GM12891 (cell line): ENCODE measurements at regions not wholly inside any gene's neighbourhood (a gene's known extent, or its start where the extent isn't known, plus 50 kb on each side); places are given as distances from the start of the nearest gene placed in this dataset.

Experiments
- DNase-seq: peaks from one replicate; pipeline ENCODE4 v3.0.0; 2011; ENCODE audit warnings: low spot score; ENCODE audit not compliant: insufficient read length
- FAIRE-seq: peaks from 2 replicates; lab custom pipeline; 2011; peaks lifted over from hg19 to GRCh38; lab: Jason Lieb, UNC
- PAX5 ChIP-seq: IDR thresholded peaks from 2 replicates; pipeline ENCODE4 v1.6.1; 2011; ENCODE audit warnings: low read length, moderate library complexity, mild to moderate bottlenecking; ENCODE audit not compliant: insufficient read depth, severe bottlenecking
- POLR2A ChIP-seq: IDR thresholded peaks from 2 replicates; pipeline ENCODE4 v1.6.1; 2011; ENCODE audit warnings: low read depth, low read length, control low read depth
- POLR2AphosphoS5 ChIP-seq: IDR thresholded peaks from 2 replicates; pipeline ENCODE4 v1.6.1; 2011; ENCODE audit warnings: low read depth, low read length, control low read depth
- POU2F2 ChIP-seq: IDR thresholded peaks from 2 replicates; pipeline ENCODE4 v1.6.1; 2011; ENCODE audit warnings: low read depth, mild to moderate bottlenecking, control low read depth, low read length, moderate library complexity
- SPI1 ChIP-seq: IDR thresholded peaks from 2 replicates; pipeline ENCODE4 v1.6.1; 2011; ENCODE audit warnings: low read depth, low read length, control low read depth
- TAF1 ChIP-seq: IDR thresholded peaks from 2 replicates; pipeline ENCODE4 v1.6.1; 2011; ENCODE audit warnings: low read depth, low read length, control low read depth

DNA sequence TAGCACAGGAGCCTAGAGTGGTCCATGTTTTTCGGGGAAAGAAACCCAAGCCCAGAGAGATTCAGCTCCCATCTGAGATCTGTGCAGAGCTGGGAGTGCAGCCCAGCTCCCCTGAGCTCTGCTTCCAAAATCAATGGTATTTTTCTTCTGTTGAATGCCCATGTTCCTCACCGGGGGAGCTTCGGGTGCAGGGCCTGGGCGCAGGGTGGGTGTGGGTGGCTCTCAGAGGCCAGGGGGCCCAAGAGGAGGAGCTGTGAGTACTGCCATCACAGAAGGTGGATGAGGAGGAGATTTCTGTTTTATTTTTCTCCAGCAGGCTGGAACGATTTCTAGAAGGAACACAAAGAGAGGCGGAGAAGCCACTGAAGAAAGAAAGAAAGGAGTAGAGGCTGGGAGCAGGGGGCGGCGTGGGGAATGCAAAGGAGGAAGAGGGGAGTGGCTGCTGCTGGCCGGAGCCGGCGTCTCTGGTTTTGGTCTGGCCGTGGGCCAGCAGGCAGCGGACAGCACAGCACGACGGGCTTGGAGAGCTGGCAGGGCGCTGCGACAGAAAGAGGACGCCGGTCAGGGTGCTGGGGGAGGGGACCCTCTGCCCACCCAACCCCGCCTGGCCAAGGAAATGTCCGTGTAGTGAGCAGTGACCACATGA is 76.2 kb upstream of the KSR1 start:
- no peak for FAIRE-seq
- TF ChIP-seq POLR2AphosphoS5 = no peak
- TF ChIP-seq POU2F2 = no peak
- TF ChIP-seq PAX5 = no peak
- TF ChIP-seq TAF1 = no peak
- TF ChIP-seq POLR2A = no peak
- TF ChIP-seq SPI1 = no peak
- no peak for DNase-seq

- FAIRE-seq (no peak), DNase-seq (no peak)
- no peak for TF ChIP-seq POLR2AphosphoS5
- no peak for TF ChIP-seq SPI1
- TF ChIP-seq POU2F2 = no peak
- no peak for TF ChIP-seq TAF1
- no peak for TF ChIP-seq PAX5
- TF ChIP-seq POLR2A = no peak
These were observed 75.7 kb upstream of the KSR1 start for GRCh38 chr17:27380551-27380950.

GRCh38 chr17:27381007-27381501 is 75.2 kb upstream of the KSR1 start:
- TF ChIP-seq PAX5 (peak; percentile 35), POLR2A (no peak), POU2F2 (peak; percentile 55)
- DNase-seq (peak; percentile 84), FAIRE-seq (peak; percentile 77)

DNA sequence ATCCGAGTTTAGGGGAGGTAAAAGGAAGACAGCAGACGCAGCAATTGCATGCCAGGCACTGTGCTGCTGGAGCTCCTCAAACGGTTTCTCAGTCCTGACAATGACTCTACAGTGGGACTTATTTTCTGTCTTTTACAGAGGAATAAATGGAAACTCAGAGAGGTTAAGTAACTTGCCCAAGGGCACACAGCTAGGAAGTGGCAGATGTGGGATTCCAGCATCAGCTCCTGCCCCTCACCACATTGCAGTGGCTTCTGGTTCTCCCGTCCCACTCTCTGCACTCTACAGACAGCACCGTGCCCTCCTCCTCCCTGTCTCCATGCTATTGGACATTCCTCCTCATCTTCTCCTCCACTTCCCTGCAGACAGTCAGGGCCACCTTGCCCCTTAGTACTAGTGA is 74.2 kb upstream of the KSR1 start:
- TF ChIP-seq PAX5 (no peak), POLR2A (no peak), TAF1 (no peak), POU2F2 (no peak), POLR2AphosphoS5 (no peak), SPI1 (no peak)
- DNase-seq = no peak
- no peak for FAIRE-seq

DNA sequence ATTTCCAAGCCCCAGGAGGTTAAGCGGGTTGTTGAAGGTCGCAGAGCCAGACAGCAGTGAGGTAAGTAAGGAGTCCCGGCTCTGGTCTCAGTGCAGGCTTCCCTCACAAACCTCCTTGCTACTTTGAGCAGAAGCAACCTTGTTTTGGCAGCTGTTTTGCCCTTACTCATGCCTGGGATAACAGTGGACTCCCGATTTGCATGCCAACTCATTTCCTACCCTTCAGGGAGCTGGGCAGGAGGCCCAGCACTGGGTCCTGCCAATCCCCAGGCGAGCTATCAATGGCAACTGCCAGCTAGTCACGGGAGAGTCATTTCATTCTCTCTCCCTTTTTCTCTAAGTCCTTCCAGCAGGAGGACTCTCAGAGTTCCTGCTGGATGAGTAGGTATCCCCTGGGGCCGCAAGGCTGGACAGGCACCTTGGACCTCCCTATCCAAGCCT is 72.0 kb upstream of the KSR1 start:
- no peak for FAIRE-seq
- no peak for DNase-seq
- TF ChIP-seq SPI1 (no peak), POLR2AphosphoS5 (no peak), PAX5 (no peak), POLR2A (no peak), POU2F2 (no peak), TAF1 (no peak)

GRCh38 chr17:27384726-27385125 is 71.5 kb upstream of the KSR1 start:
- TF ChIP-seq POU2F2 (no peak), POLR2A (no peak), TAF1 (no peak), SPI1 (no peak), POLR2AphosphoS5 (no peak), PAX5 (no peak)
- DNase-seq (no peak), FAIRE-seq (no peak)

DNA sequence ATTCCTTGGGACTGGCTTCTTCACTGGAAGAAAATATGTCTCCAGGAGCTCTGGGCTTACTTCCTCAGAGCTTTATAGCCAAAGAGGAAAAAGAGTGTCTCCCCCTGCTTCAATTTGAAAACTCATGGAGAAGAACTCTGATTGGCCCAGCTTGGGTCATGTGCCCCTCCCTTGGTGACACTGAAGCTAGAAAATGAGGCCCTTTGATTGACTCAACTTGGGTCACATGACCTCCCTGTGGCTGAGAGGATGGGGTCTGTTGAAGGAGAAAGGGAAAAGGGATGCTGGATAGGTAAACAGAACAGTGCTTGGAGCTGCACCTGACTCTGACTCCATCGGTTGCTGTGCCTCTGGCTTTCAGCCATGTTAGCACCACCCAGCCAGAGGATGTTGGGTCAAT is 70.6 kb upstream of the KSR1 start:
- DNase-seq (no peak), FAIRE-seq (no peak)
- TF ChIP-seq PAX5 = no peak
- TF ChIP-seq TAF1 = no peak
- no peak for TF ChIP-seq POU2F2
- TF ChIP-seq POLR2AphosphoS5 = no peak
- no peak for TF ChIP-seq POLR2A
- TF ChIP-seq SPI1 = no peak

DNA sequence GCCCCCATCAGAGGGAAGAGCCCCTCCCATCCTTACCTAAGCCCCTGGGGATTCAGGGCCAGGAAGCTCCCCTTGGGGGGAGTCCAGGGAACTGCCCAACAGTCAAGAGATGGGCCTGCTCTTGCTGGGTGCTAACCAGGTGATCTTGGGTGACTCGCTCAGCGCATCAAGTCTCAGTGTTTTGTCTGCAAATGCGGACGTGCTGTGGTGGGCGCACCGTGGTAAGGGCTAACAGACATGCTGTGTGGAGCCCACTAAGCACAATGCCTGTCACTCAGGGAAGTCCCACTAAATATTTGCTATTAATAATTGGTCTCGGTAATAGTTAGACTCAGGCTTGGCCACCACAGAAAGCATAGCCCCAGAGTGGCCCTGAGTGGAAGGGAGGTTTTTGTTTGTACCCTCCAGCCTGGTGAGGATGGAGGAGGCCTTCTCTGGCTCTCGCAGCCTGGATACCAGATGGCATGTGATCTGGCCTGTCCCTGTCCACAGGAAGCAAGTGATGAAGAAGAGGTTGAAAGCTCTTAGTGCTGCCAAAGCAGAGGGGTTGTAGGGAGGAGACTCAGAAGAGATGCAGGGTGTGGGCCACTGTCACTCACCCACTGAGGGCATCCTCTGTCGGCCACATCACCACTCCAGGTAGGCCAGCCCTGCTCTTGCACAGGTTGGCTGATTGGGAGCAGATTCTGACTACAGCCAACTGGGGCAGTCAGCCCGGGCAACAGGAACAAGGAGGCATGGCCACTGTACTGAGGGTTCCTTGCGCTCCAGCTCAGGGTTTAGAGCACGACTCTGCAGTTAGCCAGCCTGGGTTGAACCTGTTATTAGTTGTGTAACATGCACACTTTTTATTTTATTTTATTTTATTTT is 69.8 kb upstream of the KSR1 start:
- TF ChIP-seq POLR2A (no peak), POLR2AphosphoS5 (no peak)
- no peak for FAIRE-seq

DNA sequence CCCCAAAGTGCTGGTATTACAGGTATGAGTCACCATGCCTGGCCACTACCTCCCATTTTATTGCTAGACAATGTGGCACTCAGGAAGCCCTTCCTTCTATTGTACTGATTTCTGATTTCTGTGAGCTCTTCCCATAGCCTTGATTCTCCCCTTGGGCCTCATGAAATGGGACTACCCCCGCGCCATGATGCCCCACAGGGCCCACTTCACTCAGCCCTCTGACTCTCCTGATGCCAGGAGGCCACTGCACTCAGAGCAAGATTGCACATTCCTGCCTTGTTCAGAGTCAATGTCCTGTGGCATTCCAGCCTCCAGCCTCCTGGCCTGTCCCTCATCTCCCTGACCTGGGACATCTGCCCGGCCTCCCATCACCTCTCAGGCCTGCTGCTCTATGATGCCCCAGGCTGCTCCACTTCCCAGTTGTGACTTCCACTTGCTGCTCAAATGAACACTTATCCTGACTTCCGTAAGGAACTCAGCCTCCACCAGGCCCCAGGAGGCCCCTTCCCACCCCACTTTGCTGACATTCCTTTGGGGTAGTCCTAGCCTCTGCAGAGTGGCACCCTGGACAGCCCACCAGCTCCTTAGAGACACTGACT is 66.6 kb upstream of the KSR1 start:
- FAIRE-seq = no peak
- no peak for DNase-seq
- TF ChIP-seq TAF1 = no peak
- no peak for TF ChIP-seq SPI1
- no peak for TF ChIP-seq POLR2A
- TF ChIP-seq POLR2AphosphoS5 = no peak
- no peak for TF ChIP-seq POU2F2
- no peak for TF ChIP-seq PAX5

More for the DNA sequence above, 69.8 kb upstream of the KSR1 start:
- no peak for DNase-seq

DNA sequence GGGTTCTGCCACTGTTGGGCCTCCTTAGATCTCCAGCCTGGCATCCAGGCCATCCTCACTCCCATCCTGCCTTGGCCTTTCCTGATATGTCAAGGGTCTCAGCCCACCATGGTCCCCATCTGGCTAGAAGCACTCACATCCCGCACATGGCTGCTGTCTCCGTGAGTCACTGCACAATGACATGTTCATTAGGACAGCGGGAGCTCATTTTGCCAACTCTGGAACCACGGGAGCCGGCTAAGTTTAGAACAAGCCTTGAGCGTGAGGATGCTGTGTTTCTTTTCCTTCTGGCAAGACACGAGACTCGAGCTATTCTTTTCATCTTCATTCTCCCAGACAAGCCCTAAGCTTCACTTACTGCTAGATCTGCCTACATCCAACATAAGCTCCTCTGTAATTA is 65.7 kb upstream of the KSR1 start:
- no peak for DNase-seq
- no peak for FAIRE-seq
- TF ChIP-seq PAX5 (no peak), TAF1 (no peak), POU2F2 (no peak), POLR2A (no peak), SPI1 (no peak), POLR2AphosphoS5 (no peak)
